Breast epithelium (tissue), 3 donors: ENCODE measurements at regions not wholly inside any gene's neighbourhood (a gene's known extent, or its start where the extent isn't known, plus 50 kb on each side); places are given as distances from the start of the nearest gene placed in this dataset.

Experiments used
- POLR2A ChIP-seq: fragments of 450-650 bp; IDR thresholded peaks from one replicate; pipeline ENCODE4 v1.6.1; 2016; ENCODE audit warnings: antibody characterized with exemption, mild to moderate bottlenecking, moderate library complexity
- POLR2AphosphoS5 ChIP-seq, 3 donors: sonication (generic); formaldehyde crosslinking; IDR thresholded peaks; one replicate each; pipeline ENCODE4 v1.6.1; 2017; ENCODE audit warnings: antibody characterized with exemption in 3 of 3
- TF ChIP-seq, protein P1 (sequence below), 3 donors: fragments of 450-650 bp; IDR thresholded peaks; one replicate each; pipeline ENCODE4 v1.5.1; 2016 to 2017; ENCODE audit warnings: antibody characterized with exemption in 3 of 3, mild to moderate bottlenecking in 3 of 3, moderate library complexity in 3 of 3

DNA sequence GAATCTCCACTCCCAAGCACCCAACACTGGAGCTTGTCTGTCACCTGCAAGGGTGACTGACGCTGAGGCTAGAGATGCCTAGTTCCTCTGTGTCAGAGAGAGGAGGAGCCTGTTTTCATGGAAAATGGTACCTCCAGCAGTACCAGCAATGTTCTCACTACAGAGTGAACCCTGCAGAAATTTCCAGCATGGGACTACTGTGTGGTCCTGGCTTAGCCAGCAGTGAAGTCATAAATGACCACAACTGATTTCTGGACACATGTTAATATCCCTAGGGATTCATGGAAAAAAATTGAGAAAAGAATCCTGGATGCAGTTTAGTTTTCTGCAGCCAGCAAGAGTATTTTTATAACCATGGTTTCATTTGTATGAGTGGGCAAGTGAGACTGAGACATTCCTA, 468.1 kb downstream of the CD83 start:
- TF ChIP-seq, protein P1, sequence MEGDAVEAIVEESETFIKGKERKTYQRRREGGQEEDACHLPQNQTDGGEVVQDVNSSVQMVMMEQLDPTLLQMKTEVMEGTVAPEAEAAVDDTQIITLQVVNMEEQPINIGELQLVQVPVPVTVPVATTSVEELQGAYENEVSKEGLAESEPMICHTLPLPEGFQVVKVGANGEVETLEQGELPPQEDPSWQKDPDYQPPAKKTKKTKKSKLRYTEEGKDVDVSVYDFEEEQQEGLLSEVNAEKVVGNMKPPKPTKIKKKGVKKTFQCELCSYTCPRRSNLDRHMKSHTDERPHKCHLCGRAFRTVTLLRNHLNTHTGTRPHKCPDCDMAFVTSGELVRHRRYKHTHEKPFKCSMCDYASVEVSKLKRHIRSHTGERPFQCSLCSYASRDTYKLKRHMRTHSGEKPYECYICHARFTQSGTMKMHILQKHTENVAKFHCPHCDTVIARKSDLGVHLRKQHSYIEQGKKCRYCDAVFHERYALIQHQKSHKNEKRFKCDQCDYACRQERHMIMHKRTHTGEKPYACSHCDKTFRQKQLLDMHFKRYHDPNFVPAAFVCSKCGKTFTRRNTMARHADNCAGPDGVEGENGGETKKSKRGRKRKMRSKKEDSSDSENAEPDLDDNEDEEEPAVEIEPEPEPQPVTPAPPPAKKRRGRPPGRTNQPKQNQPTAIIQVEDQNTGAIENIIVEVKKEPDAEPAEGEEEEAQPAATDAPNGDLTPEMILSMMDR (IDR thresholded peaks at IDR 0.05): no peak
- TF ChIP-seq POLR2AphosphoS5 (IDR thresholded peaks at IDR 0.05) (no peak), POLR2A (no peak)
